GM18907 (cell line): ENCODE measurements at regions not wholly inside any gene's neighbourhood (a gene's known extent, or its start where the extent isn't known, plus 50 kb on each side); places are given as distances from the start of the nearest gene placed in this dataset.

Source experiments
- ATAC-seq: cut with Tn5 transposase; IDR thresholded peaks from one replicate; pipeline ENCODE4 v1.9.1; 2021; ENCODE audit warnings: mild to moderate bottlenecking, moderate library complexity; ENCODE audit not compliant: unreplicated experiment

DNA sequence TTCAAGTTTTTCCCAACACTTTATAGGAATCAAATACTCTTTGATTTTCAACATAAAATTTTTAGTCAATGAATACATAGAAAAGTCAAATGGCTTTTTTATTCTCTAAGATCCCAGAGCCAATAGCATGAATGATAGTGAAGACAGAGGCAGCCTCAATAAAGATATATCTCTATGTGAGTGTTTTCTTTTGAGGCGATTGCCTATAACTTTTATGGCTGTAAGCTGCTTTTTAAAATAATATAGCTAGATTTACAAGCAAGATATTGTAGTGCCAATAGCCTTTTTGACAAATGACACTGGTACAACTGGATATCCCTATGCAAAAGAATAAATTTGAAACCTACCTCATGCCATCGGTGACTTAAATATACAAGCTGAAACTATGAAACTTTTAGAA, 1705.2 kb upstream of the PCDH20 start:
- no peak for ATAC-seq

DNA sequence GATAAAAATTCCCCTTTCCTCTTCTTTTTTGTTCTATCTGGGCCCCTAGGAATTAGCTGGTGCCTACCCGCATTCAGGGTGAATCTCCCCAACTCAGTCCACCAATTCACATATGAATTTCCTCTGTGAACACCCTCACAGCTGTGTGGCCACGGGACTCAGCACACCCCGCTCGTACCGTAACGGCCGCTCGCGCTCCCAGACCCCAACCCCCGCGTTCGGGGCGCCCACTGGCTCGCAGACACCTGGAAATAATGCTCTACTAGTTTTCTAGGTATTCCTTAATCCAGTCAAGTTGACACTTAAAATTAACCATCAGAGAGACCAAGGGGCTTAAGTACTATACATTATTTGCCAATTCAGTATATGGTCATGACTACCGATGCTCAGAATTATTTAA, 1702.1 kb upstream of the PCDH20 start:
- ATAC-seq, result no peak

DNA sequence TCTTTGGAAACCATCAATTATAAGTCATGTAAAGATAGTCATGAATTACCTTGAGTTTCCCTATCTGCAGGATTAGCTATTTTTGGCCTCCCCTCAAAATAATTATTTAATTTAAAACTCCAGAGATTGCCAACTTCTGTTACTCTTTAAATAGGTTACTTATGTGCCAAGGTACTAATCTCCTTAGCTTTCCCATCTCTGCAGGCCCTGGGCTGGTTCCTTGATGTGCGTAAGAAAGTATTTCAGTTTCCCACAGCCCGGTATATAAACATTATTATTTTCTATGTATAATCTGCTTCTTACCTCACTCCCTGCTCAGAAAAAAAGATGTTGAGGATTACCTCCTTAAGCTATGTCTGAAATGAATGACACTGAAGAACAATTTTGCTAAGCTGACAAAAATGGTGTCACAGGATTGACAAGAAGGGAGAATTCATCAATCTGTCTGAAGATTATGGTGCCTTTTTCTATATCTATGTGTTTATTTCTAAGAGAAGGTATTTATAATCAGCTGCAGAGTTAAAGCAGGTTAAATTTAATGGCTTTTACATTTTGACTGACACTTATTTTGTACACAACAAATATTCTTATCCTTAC, 1697.2 kb upstream of the PCDH20 start:
- no peak for ATAC-seq

DNA sequence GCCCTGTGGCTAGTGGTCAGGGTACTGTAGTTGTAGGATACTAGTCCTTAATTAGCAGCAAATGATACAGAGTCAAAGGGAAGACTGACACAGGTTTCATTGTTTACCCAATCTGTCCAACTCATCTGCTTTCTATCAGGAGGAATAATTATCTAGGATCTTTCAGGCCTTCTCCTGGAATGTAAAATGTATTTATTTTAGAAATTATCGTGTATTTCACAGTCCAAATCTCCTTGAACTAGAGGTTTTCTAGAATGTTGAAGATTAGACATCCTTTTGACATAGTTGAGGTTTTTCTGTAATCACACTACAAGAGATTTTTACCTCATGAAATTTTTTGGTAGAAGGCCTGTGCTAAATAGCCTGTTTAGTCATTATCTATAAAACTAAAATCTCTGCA, 1694.8 kb upstream of the PCDH20 start:
- ATAC-seq, result no peak

DNA sequence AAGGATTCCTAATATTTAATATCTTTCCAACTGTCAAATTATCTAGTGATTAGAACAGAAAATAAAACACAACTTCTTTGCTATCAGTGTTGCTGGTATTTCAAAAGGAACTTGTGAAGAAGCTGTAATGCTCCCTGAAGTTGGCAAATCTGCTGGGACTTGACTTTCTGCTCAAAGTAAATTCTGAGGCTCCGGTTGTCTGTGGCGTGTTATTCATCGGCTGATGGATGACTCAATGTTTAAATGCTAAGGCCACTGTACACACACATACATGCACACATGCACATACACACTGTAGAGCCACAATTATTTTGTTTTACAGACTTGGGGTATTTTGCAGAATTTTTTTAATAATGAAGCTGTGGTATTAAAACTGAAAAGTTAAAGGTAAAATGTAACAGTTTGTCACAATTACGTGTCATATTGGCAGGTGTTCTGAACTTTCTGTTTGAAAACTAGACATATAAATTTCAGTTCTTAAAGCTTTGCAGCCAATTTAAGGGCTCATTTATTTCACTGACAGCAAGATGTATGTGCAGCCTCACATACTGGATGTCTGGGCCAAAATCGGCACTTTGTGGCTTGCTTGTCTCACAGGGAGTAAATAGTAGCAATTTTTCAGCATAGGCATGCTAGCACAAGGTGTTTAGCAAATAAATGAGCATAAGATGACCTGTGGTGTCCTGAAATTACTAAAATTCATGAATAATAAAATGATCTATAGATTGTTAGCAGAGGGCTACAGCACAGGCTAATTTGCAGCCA, 1691.7 kb upstream of the PCDH20 start:
- ATAC-seq, result no peak

DNA sequence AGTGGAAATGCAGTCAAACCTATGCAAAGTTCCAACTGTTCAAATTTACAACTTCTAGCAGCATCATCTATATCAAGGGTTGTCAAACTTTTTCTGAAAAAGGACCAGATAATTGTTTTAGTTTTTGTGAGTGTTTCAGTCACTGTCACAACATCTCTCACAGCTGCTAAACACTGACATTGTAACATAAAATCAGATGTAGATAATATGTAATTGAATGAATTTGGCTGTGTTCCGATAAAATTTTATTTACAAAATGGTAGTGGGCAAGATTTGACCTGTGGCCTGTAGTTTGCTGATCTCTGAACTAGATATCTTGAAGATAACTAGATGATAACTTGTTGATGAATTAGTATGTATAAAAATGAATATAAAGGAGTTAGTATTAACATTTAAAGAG, 1679.1 kb upstream of the PCDH20 start:
- no peak for ATAC-seq

DNA sequence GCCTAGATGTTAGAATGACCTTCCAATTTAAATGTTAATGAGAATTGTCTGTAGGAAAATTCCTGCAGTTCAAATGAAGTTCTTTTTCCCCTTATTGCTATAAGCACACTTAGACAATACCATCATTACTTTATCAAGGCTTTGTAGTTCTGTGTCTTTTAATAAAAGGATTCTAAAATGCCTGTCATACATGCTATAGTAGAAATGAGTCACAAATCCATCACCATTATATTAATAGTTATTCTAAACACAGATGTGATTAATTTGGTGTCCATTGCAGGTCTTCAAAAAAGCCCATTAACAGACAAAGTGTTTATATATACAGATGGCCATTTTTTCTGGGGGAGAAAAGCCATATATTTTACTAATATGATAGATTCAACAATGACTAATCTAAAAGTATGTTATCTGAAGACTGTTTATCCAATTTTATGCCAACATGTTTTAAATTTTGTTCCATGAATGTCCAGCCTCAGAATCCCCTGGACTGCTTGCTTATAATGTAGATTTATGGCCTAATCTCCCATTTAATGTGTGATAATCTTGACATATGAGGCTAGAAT, 1678.3 kb upstream of the PCDH20 start:
- no peak for ATAC-seq

DNA sequence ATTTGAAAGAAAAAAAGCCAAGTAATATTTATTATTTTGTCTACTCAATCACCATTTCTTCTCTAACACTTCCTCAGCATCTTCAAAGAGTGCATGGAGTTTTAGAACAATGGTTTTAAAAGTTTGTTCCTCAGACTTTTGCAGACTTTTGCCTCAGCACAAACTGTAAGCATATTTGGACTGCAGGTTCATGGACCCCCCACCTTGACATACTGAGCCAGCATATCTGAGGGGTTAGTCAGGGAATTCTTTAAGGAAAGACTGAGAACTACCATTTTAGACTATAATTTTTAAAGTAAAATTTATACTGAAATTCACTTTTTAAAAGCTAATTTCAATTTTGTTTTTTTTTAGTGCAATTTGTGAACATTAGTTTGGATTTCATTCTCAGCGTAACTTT, 1676.8 kb upstream of the PCDH20 start:
- no peak for ATAC-seq

DNA sequence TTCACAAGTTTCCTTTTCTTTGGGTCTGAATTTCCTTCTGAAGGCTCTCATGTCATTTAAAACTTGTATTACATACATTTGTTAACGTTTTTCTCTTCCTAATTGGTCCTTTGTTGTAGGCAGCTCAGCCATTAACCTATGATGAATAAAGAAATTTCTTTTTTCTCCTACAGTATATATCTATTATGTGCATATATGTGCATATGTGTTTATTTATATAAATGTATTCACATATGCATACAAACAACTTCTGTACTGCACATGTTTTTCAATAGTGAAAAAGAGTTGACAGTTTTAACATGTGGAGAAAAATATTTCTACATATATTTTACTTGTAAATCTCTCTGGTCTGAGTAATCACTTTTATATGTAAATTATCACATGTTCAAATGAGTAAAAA, 1674.9 kb upstream of the PCDH20 start:
- no peak for ATAC-seq

DNA sequence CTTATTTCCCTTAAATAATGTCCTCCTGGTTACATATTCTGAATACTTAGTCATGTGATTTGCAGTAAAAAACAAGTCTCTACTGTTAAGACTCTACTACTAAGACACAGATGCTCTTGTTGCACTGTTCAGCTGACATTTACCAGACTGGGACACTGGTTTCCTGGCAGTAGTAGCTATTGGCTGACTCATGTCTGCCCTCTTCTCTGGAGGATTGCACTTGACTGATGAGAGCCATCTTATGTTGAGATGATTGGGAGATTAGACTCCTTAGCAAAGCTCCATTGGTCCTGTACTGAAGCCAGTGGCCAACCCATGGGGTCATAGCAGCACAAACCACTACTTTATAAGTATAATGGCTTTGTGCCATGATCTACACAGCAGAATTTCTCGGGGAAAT, 1672.6 kb upstream of the PCDH20 start:
- no peak for ATAC-seq

DNA sequence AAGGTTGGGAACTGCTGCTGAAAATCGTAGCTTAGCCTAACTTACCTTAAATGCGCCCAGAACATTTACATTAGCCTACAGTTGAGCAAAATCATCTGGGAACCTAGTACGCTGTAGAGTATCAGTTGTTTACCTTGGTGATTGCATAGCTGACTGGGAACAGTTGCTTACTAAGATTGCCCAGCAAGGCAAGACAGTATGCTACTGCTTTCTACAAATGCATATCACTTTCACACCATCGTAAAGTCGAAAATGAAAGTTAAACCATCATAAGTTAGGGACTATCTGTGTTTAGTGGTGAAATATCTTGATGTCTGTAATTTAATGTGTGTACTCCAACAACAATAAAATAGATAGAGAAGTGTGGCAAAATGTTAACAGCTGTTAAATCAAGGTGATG, 1670.6 kb upstream of the PCDH20 start:
- ATAC-seq, result no peak

DNA sequence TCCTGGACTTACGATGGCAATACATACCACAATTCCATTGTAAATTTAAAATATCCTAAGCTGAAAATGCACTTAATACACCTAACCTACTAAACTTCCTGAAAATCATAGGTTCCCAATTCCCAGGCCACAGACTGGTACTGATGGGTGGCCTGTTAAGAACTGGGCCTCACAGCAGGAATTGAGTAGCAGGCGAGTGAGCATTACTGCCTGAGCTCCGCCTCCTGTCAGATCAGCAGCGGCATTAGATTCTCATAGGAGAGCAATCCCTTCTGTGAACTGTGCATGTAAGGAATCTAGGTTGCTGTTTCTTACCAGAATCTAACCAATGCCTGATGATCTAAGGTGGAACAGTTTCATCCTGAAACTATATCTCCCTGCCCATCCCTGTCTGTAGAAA, 1670.2 kb upstream of the PCDH20 start:
- ATAC-seq, result no peak

DNA sequence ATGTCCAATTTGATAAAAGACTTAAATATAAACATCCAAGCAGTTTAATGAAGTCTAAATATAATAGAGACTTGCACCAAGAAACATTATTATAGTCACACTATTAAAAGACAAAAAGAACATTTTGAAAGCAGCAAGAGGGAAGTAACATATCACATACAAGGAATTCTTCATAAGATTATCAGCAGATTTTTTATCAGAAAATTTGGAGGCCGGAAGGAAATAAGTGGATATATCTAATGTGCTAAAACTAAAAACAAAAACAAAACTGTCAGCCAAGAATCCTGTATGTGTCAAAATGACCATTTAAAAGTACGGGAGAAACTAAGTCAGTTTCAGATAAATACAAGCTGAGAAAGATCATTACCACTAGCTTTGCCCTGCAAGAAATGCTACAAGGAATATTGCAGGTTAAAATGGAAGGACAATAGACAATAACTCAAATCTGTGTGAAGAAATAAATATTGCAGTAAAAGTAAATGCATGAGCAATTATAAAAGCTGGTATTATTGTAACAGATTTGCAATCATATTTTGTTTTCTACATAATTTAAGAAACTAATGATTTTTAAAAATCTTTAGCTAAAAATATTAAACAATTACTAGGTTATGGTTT, 1665.9 kb upstream of the PCDH20 start:
- ATAC-seq, result no peak

DNA sequence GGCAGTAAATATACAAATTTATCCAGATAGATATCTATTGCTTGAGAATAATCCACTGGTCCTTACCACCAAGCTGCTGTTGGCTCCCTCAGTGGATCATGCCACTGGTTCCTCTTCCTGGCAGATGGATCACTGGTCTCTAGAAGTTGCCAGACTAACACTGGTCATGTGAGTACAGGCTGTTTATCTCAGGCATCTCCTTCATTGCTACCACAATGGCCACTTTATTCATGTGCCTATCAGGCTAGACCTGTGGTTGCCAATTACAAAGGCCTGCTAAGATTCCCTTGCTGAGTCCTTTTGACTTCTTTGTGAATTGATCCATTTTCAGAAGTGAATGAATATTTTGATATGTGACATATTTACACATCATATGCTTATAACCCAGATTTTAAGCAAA, 1659.5 kb upstream of the PCDH20 start:
- ATAC-seq, result no peak

DNA sequence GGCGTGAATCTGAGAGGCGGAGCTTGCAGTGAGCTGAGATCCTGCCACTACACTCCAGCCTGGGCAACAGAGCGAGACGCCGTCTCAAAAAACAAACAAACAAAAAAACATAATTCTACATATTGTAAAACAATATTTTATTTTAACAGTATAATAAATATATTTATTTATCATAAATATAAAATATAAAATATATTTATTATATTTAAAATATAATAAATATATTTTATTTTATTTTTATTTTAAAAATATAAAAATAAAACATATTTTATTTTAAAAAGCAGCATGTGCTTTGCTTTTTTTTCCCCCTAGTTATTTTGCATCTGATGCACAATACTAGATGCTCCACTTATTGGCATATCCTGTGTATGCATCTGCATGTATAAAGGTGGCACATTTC, 1634.6 kb upstream of the PCDH20 start:
- no peak for ATAC-seq

DNA sequence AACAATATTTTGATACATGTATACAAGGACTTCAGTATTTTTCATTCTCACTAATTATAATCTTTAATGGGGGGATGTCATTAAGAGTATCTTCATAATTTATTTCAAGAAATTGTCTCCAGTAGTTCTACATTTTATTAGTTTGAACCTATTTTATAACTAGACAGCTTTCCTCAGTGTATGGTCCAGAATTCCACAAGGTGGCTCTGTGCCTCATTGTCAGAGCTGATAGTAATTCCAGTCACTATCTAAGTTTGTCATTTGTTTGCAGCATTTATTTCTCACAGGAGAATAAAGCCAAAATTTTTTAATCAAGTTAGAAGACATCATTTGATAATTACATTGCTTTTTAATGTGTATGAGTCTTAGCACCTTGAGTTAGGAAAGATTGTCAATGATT, 1633.0 kb upstream of the PCDH20 start:
- ATAC-seq, result no peak

DNA sequence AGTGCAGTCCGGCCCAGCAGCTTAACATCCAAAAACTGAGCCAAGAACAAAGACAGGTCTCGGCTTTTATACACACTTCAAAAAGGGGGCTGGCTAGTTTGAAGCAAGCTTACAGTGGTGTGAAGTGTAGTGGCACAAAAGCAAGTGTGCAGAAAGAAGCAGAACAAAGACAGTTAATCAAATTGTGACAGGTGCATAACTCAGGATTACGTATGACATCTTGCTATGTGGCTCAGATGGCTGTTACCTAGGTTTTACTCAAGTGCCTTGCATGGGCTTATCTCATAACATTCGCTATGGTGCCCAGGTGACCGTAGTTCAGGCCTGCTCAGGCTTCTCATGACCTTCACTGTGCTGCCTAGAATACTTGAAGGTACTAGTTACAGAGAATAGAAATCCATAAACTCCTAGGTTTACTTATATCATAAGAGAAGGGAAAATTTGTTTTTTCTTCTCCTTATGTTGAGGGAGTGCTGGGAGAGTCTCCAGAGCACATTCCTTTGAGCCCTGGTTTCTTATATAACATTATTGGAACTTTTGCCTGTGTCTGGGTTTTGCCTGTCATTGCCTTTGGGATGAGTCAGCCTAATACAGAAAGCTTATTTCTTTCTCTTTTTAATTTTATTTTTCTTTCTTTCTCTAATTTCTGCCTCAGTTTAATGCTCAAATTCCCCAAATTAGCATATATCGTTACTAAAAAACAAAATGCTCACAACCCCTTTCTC, 1629.1 kb upstream of the PCDH20 start:
- ATAC-seq, result no peak

DNA sequence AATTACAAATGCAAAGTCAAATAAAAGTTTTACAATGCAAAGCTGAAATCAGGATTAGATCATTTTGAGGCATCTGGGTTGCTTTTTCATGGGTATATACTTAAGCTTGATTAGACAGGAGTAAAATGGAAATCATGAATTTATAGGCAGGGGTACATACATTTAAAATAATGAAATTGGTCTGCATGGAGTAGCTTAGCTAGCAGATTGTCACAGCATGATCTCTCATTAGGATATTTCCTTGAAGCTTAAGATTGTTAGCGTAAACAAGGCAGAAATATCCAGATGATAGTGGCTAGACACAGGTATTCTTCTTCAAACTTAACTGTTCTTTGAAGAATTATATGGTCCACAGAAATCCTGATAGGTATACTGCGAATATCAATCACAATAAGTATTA, 1627.0 kb upstream of the PCDH20 start:
- no peak for ATAC-seq

DNA sequence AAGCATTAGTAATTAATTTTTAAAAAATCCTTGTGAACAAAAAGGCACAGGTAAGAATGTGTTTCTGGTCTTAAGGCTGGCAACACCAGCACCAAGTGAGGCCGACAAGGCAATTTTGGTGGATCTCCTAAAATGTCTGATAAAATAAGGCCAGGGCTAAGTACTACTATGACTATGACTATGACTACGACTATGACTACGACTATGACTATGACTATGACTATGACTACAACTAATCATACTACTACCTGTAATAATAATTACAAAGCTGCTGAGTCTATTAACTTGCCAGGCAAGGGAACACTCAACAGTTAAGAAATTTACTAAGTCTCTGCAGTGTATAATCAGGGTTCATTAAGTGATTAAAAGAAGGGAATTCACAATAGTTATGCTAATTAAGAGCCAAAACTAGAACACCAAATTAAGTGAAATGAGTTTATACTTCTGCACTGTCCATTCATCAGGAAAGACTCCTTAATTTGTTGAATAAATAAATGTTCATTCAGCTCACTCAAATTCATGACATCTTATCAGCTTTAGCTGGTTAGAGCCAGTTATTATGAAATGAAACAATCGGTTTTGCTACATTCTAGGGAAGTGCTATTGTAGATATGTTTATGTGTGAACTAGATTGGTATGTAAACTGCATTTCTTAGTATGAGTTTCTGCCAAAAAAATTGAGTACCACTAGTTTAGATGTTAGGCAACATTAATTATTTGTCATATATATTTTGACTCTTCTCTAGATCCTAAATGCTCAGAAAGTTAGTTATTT, 1626.2 kb upstream of the PCDH20 start:
- ATAC-seq, result no peak

DNA sequence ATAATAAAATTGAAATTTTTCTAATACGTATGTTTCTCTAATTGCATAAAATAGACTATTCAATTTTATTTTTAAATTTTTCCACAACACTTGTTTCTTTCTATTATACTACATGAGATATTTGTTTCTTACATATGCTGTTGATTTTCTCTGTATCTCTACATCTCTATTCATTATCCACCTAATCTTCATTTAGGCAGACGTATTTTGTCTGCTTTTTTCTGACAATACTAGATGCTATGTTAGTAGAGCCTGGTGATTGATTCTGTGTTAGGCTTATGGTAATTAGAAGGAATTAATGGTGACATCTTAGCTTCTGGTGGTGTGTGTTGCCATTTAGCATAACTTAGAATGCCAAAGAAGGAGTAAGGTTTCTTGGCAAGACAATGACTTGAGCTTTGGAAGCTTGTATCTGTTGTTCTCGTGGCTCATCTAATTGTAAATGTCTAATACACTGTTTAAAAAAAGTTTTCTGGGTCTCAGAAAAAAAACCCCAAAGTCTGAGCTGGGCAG, 1610.7 kb upstream of the PCDH20 start:
- ATAC-seq, result no peak

DNA sequence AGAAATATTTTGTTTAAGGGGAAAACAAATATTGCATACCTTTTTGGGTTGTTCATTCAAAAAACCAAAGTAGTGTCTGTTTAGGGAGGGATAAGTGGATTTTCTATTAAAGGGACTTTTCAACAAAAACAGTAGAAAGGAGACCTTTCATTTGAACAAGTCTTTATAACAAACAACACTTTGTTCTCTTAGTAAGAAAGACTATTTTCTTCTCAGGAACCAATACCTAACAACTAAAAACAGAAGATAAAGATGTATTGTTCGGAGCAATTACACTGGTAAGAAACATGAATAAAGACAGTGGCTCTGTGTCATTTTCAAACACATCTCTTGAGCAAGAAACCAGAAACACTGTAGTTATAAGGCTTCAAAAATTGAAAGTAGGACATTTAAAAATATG, 1610.1 kb upstream of the PCDH20 start:
- no peak for ATAC-seq
